ENCODE measurements at regions not wholly inside any gene's neighbourhood (a gene's known extent, or its start where the extent isn't known, plus 50 kb on each side); places are given as distances from the start of the nearest gene placed in this dataset.

GRCh38 chr2:16940214-16940613, 274.6 kb upstream of the CYRIA start:
- no peak overlapping the region for H3K4me3 ChIP-seq (ENCODE audit: low read length)
- H3K36me3 ChIP-seq (ENCODE audit: insufficient read depth, low read length) = no peaks in the 10 kb centered on the region
- intact Hi-C loops (cut with DNase I, micrococcal nuclease) = no loop called here
- H3K9me3 ChIP-seq (ENCODE audit: control insufficient read depth in 1 of 2, insufficient read depth in 1 of 2, low read length in 2 of 2) = no peaks in the 10 kb centered on the region
- Mint-ChIP-seq H3K27ac (no peak overlapping the region), H3K36me3 (ENCODE audit: low read depth) (no peaks in the 10 kb centered on the region), H3K4me3 (no peak overlapping the region), H3K4me1 (ENCODE audit: low read depth) (no peaks in the 10 kb centered on the region), H3K9me3 (peaks cover 4% of the 10 kb centered on the region), H3K27me3 (no peaks in the 10 kb centered on the region)
- CTCF ChIA-PET = no interaction called here
- DNase-seq (no peak), ATAC-seq (ENCODE audit: poor library complexity) (no peak)
- no peaks in the 10 kb centered on the region for H3K4me1 ChIP-seq (ENCODE audit: insufficient read depth, low read length)
- H3K27me3 ChIP-seq (ENCODE audit: control insufficient read depth in 1 of 2, insufficient read depth in 2 of 2, low read length in 2 of 2) = no peaks in the 10 kb centered on the region
- POLR2A ChIA-PET = no interaction called here
- TF ChIP-seq CTCF (IDR thresholded peaks at IDR 0.05) = no peak
- no peak overlapping the region for H3K27ac ChIP-seq (ENCODE audit: low read depth in 1 of 2, low read length in 2 of 2)

DNA sequence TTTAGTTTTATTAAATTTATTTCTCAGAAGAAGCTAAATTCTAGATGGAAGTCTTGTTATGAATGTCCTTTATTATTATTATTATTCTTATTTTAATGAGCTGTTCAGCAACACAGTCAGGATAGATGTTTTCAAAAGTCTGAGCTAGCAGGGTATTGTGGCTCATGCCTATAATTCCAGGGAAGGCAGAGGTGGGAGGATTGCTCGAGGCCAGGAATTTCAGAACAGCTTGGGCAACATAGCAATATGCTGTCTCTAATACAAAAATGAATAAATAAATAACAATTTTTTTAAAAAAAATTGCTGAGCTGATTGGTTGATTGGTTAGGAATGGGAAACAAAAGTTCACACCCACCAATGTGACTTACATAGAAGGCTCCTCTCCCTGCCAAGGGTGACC, 274.1 kb upstream of the CYRIA start:
- TF ChIP-seq CTCF (IDR thresholded peaks at IDR 0.05) = no peak
- H3K27me3 ChIP-seq (ENCODE audit: control insufficient read depth in 1 of 2, insufficient read depth in 2 of 2, low read length in 2 of 2) = no peaks in the 10 kb centered on the region
- H3K27ac ChIP-seq (ENCODE audit: low read depth in 1 of 2, low read length in 2 of 2) = no peak overlapping the region
- peaks cover 4% of the 10 kb centered on the region for H3K9me3 Mint-ChIP-seq
- no peaks in the 10 kb centered on the region for H3K4me1 ChIP-seq (ENCODE audit: insufficient read depth, low read length)
- no peaks in the 10 kb centered on the region for H3K27me3 Mint-ChIP-seq
- H3K36me3 Mint-ChIP-seq (ENCODE audit: low read depth) = no peaks in the 10 kb centered on the region
- POLR2A ChIA-PET = no interaction called here
- no peak for ATAC-seq (ENCODE audit: poor library complexity)
- H3K4me3 ChIP-seq (ENCODE audit: low read length) = no peak overlapping the region
- CTCF ChIA-PET = no interaction called here
- H3K4me1 Mint-ChIP-seq (ENCODE audit: low read depth) = no peaks in the 10 kb centered on the region
- H3K9me3 ChIP-seq (ENCODE audit: control insufficient read depth in 1 of 2, insufficient read depth in 1 of 2, low read length in 2 of 2) = no peaks in the 10 kb centered on the region
- no peak for DNase-seq
- no peaks in the 10 kb centered on the region for H3K36me3 ChIP-seq (ENCODE audit: insufficient read depth, low read length)
- intact Hi-C loops (cut with DNase I, micrococcal nuclease) = no loop called here
- no peak overlapping the region for H3K27ac Mint-ChIP-seq
- H3K4me3 Mint-ChIP-seq = no peak overlapping the region

- DNase-seq (no peak), ATAC-seq (ENCODE audit: poor library complexity) (no peak)
- no peaks in the 10 kb centered on the region for H3K36me3 Mint-ChIP-seq (ENCODE audit: low read depth)
- Histone ChIP-seq H3K36me3 (ENCODE audit: insufficient read depth, low read length) (no peaks in the 10 kb centered on the region), H3K4me1 (ENCODE audit: insufficient read depth, low read length) (no peaks in the 10 kb centered on the region), H3K27ac (ENCODE audit: low read depth in 1 of 2, low read length in 2 of 2) (no peak overlapping the region), H3K4me3 (ENCODE audit: low read length) (no peak overlapping the region), H3K9me3 (ENCODE audit: control insufficient read depth in 1 of 2, insufficient read depth in 1 of 2, low read length in 2 of 2) (peaks cover 0 to 3% of the 10 kb centered on the region in 2 experiments), H3K27me3 (ENCODE audit: control insufficient read depth in 1 of 2, insufficient read depth in 2 of 2, low read length in 2 of 2) (no peaks in the 10 kb centered on the region)
- H3K27me3 Mint-ChIP-seq = no peaks in the 10 kb centered on the region
- no peak overlapping the region for H3K27ac Mint-ChIP-seq
- H3K9me3 Mint-ChIP-seq = no peaks in the 10 kb centered on the region
- ChIA-PET POLR2A (no interaction called here), CTCF (no interaction called here)
- no peaks in the 10 kb centered on the region for H3K4me1 Mint-ChIP-seq (ENCODE audit: low read depth)
- no peak for TF ChIP-seq CTCF (IDR thresholded peaks at IDR 0.05)
- intact Hi-C loops (cut with DNase I, micrococcal nuclease) = no loop called here
- H3K4me3 Mint-ChIP-seq = no peak overlapping the region
Measured at GRCh38 chr2:16933355-16933754, 267.7 kb upstream of the CYRIA start.
